ENCODE measurements at regions not wholly inside any gene's neighbourhood (a gene's known extent, or its start where the extent isn't known, plus 50 kb on each side); places are given as distances from the start of the nearest gene placed in this dataset.
A peak's percentile ranks its signal among the peaks of the same experiment; 100 is the strongest.

- Histone ChIP-seq H3K36me3 (ENCODE audit: control insufficient read depth in 2 of 2, insufficient read depth in 1 of 2, low read length in 2 of 2) (no peaks in the 10 kb centered on the region), H3K27ac (ENCODE audit: extremely low read depth, low read depth, low read length) (peak overlapping the region; percentile 44), H3K9me3 (ENCODE audit: control insufficient read depth, insufficient read depth, low read depth, low read length) (no peaks in the 10 kb centered on the region), H3K4me1 (ENCODE audit: control insufficient read depth, insufficient read depth, low read length) (peaks cover 18% of the 10 kb centered on the region), H3K4me3 (ENCODE audit: low read depth, low read length) (no peak overlapping the region)
- POLR2A ChIA-PET, result interaction anchor here (0.6 kb wide), 1 partner anchor 20 kb away, joined by 3 read pairs; no protein-coding TSS in a partner anchor
- CTCF ChIA-PET, result interaction anchor here (0.6 to 1.3 kb wide), 3 partner anchors 37 to 115 kb away, joined by 3 to 4 read pairs (median 3); no protein-coding TSS in a partner anchor
- no peak for TF ChIP-seq KLF1 (tag by site-specific recombination; IDR thresholded peaks at IDR 0.05)
- peak; percentile 91 for TF ChIP-seq ZNF600 (tag by site-specific recombination; IDR thresholded peaks at IDR 0.05)
- no peak for TF ChIP-seq ZFHX2 (tag by site-specific recombination; conservative IDR thresholded peaks at IDR 0.05)
- TF ChIP-seq ZNF596 (tag by site-specific recombination; IDR thresholded peaks at IDR 0.05), result no peak
- no peak for TF ChIP-seq ZBTB11 (tag by site-specific recombination; conservative IDR thresholded peaks at IDR 0.05; ENCODE audit: low read depth)
- no peak for TF ChIP-seq ZNF521 (tag by site-specific recombination; IDR thresholded peaks at IDR 0.05)
- TF ChIP-seq WT1 (tag by site-specific recombination; IDR thresholded peaks at IDR 0.05), result no peak
- TF ChIP-seq ZNF366 (tag by site-specific recombination; conservative IDR thresholded peaks at IDR 0.05), result peak; percentile 74
- TF ChIP-seq ZNF394 (tag by site-specific recombination; IDR thresholded peaks at IDR 0.05; ENCODE audit: borderline replicate concordance), result peak; percentile 35; the same call in 1 of the 2 replicates
- peak; percentile 93 for TF ChIP-seq ZNF335 (tag by site-specific recombination; conservative IDR thresholded peaks at IDR 0.05)
- TF ChIP-seq ZBTB10 (tag by site-specific recombination; IDR thresholded peaks at IDR 0.05), result no peak
- no peak for TF ChIP-seq ZNF416 (tag by site-specific recombination; IDR thresholded peaks at IDR 0.05)
- no peak for TF ChIP-seq SETDB1 (IDR thresholded peaks at IDR 0.05; ENCODE audit: insufficient read length, low read length)
- no peak for TF ChIP-seq ZNF837 (tag by site-specific recombination; IDR thresholded peaks at IDR 0.05)
- TF ChIP-seq PRDM1 (tag by site-specific recombination; IDR thresholded peaks at IDR 0.05), result no peak
- peak; percentile 66; the same call in 1 of the 2 replicates for TF ChIP-seq ZNF558 (tag by site-specific recombination; IDR thresholded peaks at IDR 0.05)
- TF ChIP-seq FEZF1 (tag by site-specific recombination; IDR thresholded peaks at IDR 0.05), result peak; percentile 66
- TF ChIP-seq KLF8 (tag by site-specific recombination; IDR thresholded peaks at IDR 0.05), result peak; percentile 68
- TF ChIP-seq ZNF302 (tag by site-specific recombination; IDR thresholded peaks at IDR 0.05; ENCODE audit: low read depth), result no peak
- no peak for TF ChIP-seq ZNF701 (tag by site-specific recombination; IDR thresholded peaks at IDR 0.05)
- TF ChIP-seq AEBP2 (tag by site-specific recombination; IDR thresholded peaks at IDR 0.05; ENCODE audit: borderline replicate concordance), result no peak
- TF ChIP-seq ZNF10 (tag by site-specific recombination; IDR thresholded peaks at IDR 0.05), result peak; percentile 55; the same call in 1 of the 2 replicates
- peak; percentile 75; the same call in 1 of the 2 replicates for TF ChIP-seq KLF9 (tag by site-specific recombination; IDR thresholded peaks at IDR 0.05; ENCODE audit: low read depth)
- no peak for TF ChIP-seq ZNF670 (tag by site-specific recombination; IDR thresholded peaks at IDR 0.05; ENCODE audit: low read depth)
- TF ChIP-seq PRDM4 (tag by site-specific recombination; IDR thresholded peaks at IDR 0.05), result 0 out of 2 replicates have a peak, but pooled peaks have one; percentile 13
- peak; percentile 90 for TF ChIP-seq ZEB2 (tag by site-specific recombination; IDR thresholded peaks at IDR 0.05)
- no peak for TF ChIP-seq ZNF571 (tag by site-specific recombination; IDR thresholded peaks at IDR 0.05)
These were observed 145.1 kb upstream of the GRIP1 start for GRCh38 chr12:66823857-66824570.
